Glutamatergic neuron (in vitro differentiated cells): ENCODE measurements at regions not wholly inside any gene's neighbourhood (a gene's known extent, or its start where the extent isn't known, plus 50 kb on each side); places are given as distances from the start of the nearest gene placed in this dataset.

Experiments used
- DNase-seq: peaks from one replicate; pipeline ENCODE4 v3.0.0; 2022
- H3K27ac Mint-ChIP-seq: one replicate; pipeline ENCODE4 v1.8.0; 2020; ENCODE audit warnings: mild to moderate bottlenecking, mixed read lengths, inconsistent platforms; ENCODE audit not compliant: unreplicated experiment
- H3K27me3 Mint-ChIP-seq: one replicate; pipeline ENCODE4 v1.8.0; 2020; ENCODE audit warnings: mild to moderate bottlenecking, moderate library complexity, mixed read lengths, inconsistent platforms; ENCODE audit not compliant: unreplicated experiment
- H3K36me3 Mint-ChIP-seq: one replicate; pipeline ENCODE4 v1.8.0; 2020; ENCODE audit warnings: mild to moderate bottlenecking, mixed read lengths, inconsistent platforms; ENCODE audit not compliant: unreplicated experiment
- H3K4me1 Mint-ChIP-seq: one replicate; pipeline ENCODE4 v1.8.0; 2020; ENCODE audit warnings: mild to moderate bottlenecking, low read depth, mixed read lengths, inconsistent platforms; ENCODE audit not compliant: unreplicated experiment
- H3K4me3 Mint-ChIP-seq: one replicate; pipeline ENCODE4 v1.8.0; 2020; ENCODE audit warnings: mild to moderate bottlenecking, mixed read lengths, inconsistent platforms; ENCODE audit not compliant: unreplicated experiment
- H3K9me3 Mint-ChIP-seq: one replicate; pipeline ENCODE4 v1.8.0; 2020; ENCODE audit warnings: mild to moderate bottlenecking, moderate library complexity, mixed read lengths, inconsistent platforms; ENCODE audit not compliant: unreplicated experiment
- TF ChIP-seq, protein P1 (sequence below): fragments of 200-600 bp; sonication (generic); IDR thresholded peaks from one replicate; pipeline ENCODE4 v1.5.0; 2021; ENCODE audit not compliant: partially characterized antibody, unreplicated experiment

DNA sequence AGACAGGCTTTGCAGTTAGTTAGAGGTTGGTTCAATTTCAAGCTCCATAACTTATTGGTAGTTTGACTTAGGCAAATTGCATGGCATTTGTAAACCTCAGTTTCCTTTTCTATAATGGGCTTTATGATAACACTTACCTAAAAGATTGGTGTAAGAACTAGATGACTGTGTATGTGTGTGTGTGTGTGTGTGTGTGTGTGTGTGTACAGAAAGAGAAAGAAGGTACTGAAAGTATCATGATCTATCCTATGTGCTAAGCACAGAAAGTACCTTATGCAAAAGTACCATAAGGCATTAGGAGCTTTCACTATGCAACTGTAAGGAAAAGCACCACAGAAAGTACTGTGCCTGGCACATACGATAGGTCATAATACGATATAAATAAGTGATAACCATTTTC lies 304.3 kb upstream of the KITLG start:
- Mint-ChIP-seq H3K9me3 (no peaks in the 10 kb centered on the region), H3K4me3 (no peak overlapping the region), H3K4me1 (no peaks in the 10 kb centered on the region), H3K36me3 (no peaks in the 10 kb centered on the region), H3K27me3 (no peaks in the 10 kb centered on the region), H3K27ac (no peak overlapping the region)
- TF ChIP-seq, protein P1, sequence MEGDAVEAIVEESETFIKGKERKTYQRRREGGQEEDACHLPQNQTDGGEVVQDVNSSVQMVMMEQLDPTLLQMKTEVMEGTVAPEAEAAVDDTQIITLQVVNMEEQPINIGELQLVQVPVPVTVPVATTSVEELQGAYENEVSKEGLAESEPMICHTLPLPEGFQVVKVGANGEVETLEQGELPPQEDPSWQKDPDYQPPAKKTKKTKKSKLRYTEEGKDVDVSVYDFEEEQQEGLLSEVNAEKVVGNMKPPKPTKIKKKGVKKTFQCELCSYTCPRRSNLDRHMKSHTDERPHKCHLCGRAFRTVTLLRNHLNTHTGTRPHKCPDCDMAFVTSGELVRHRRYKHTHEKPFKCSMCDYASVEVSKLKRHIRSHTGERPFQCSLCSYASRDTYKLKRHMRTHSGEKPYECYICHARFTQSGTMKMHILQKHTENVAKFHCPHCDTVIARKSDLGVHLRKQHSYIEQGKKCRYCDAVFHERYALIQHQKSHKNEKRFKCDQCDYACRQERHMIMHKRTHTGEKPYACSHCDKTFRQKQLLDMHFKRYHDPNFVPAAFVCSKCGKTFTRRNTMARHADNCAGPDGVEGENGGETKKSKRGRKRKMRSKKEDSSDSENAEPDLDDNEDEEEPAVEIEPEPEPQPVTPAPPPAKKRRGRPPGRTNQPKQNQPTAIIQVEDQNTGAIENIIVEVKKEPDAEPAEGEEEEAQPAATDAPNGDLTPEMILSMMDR = no peak
- no peak for DNase-seq

DNA sequence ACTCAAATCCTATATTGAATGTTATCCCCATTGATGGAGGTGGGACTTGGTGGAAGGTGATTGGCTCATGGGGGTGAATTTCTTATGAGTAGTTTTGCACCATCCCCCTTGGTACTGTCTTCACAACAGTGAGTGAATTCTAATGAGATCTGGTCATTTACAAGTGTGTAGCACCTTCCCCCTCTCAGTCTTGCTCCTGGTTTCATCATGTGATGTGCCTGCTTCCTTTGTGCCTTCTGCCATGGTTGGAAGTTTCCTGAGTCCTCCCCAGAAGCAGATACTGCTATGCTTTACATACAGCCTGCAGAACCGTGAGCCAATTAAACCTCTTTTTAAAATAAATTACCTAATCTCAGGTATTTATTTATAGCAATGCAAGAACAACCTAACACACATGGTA lies 302.4 kb upstream of the KITLG start:
- Mint-ChIP-seq H3K27me3 (peaks cover 3% of the 10 kb centered on the region), H3K27ac (no peak overlapping the region), H3K4me1 (no peaks in the 10 kb centered on the region), H3K36me3 (no peaks in the 10 kb centered on the region), H3K4me3 (no peak overlapping the region), H3K9me3 (no peaks in the 10 kb centered on the region)
- TF ChIP-seq, protein P1 = no peak
- DNase-seq = no peak

DNA sequence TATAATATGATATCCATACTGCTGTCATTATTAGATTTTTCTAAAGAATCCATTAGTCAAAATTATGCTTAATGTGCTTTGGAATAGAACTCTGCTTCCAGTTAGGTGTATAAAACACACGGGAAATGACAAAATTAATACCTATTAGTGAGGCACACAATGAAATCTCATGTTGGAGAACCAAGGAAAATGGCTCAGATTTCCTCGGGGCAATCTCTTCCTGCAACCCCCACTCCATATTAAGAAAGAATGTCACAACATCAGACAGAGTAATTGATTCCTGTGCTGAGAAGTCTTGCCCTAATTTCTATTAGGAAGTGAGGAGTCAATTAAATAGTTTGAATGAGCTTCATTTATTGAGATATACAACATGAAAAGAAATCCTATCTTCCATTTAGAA lies 299.8 kb upstream of the KITLG start:
- no peaks in the 10 kb centered on the region for H3K9me3 Mint-ChIP-seq
- H3K4me3 Mint-ChIP-seq = no peak overlapping the region
- DNase-seq = no peak
- H3K27me3 Mint-ChIP-seq = peaks cover 3% of the 10 kb centered on the region
- H3K36me3 Mint-ChIP-seq = no peaks in the 10 kb centered on the region
- TF ChIP-seq, protein P1 = no peak
- H3K4me1 Mint-ChIP-seq = no peaks in the 10 kb centered on the region
- no peak overlapping the region for H3K27ac Mint-ChIP-seq

DNA sequence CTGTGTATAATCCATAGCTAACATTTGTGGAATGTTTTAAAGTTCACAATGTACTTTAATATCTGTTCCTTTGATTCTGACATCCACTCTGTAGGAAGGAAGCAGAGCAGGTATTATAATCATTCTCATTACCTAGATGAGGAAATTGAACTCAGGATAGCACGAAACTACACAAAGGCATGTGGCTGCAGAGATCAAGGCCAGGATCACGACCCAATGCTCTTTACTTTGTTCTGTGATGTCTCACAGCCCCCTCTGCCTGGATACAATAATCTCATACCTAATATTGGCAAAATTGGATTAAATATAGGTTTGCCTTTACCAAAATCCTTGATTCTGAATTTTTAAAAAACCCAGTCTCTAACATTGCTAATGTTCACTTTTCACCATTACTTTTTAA lies 298.0 kb upstream of the KITLG start:
- no peak overlapping the region for H3K27ac Mint-ChIP-seq

DNA sequence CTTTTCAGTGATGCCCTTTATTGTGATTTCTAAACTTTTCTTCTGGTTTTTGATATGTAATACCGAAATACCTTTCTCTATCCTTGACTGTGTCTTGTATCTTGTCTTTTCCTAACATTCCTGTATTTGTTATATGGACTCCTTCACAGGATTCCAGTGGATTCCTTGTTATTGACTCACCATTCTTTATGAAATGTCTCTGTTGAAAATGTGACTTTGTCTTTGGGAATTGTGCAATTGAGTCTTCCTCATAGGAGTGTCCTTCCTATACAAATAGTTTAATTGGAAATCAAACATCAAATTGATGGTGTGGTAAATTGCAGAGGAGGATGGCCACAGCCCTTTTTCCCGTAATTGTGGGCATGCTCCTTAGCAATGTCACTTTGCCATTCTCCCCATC lies 296.6 kb upstream of the KITLG start:
- H3K9me3 Mint-ChIP-seq = no peaks in the 10 kb centered on the region
- no peak for DNase-seq
- H3K4me1 Mint-ChIP-seq = no peaks in the 10 kb centered on the region
- no peaks in the 10 kb centered on the region for H3K36me3 Mint-ChIP-seq
- H3K27ac Mint-ChIP-seq = no peak overlapping the region
- H3K4me3 Mint-ChIP-seq = no peak overlapping the region
- TF ChIP-seq, protein P1 = no peak
- H3K27me3 Mint-ChIP-seq = peaks cover 3% of the 10 kb centered on the region

More for the DNA sequence above, 298.0 kb upstream of the KITLG start:
- H3K4me1 Mint-ChIP-seq = no peaks in the 10 kb centered on the region
- no peaks in the 10 kb centered on the region for H3K9me3 Mint-ChIP-seq
- no peak overlapping the region for H3K4me3 Mint-ChIP-seq
- DNase-seq = no peak
- H3K36me3 Mint-ChIP-seq = no peaks in the 10 kb centered on the region
- peaks cover 3% of the 10 kb centered on the region for H3K27me3 Mint-ChIP-seq
- TF ChIP-seq, protein P1 = no peak
